ENCODE measurements at regions not wholly inside any gene's neighbourhood (a gene's known extent, or its start where the extent isn't known, plus 50 kb on each side); places are given as distances from the start of the nearest gene placed in this dataset.

- H3K4me1 Mint-ChIP-seq (ENCODE audit: low read depth): no peaks in the 10 kb centered on the region
- no peaks in the 10 kb centered on the region for H3K36me3 Mint-ChIP-seq (ENCODE audit: insufficient read depth)
- no peak overlapping the region for H3K4me3 Mint-ChIP-seq
- H3K27me3 Mint-ChIP-seq (ENCODE audit: low read depth): peaks cover 16% of the 10 kb centered on the region
- no peaks in the 10 kb centered on the region for H3K9me3 Mint-ChIP-seq
- no peak for DNase-seq
- no peak for ATAC-seq
These were observed 434.2 kb upstream of the TPM1 start for GRCh38 chr15:62608369-62608768.

- Mint-ChIP-seq H3K36me3 (ENCODE audit: insufficient read depth) (no peaks in the 10 kb centered on the region), H3K9me3 (no peaks in the 10 kb centered on the region), H3K27me3 (ENCODE audit: low read depth) (peaks cover 16% of the 10 kb centered on the region), H3K4me1 (ENCODE audit: low read depth) (no peaks in the 10 kb centered on the region), H3K4me3 (no peak overlapping the region)
- DNase-seq (no peak), ATAC-seq (no peak)
These were observed 432.2 kb upstream of the TPM1 start for GRCh38 chr15:62610265-62610869.

- no peak overlapping the region for H3K4me3 Mint-ChIP-seq
- ATAC-seq (no peak), DNase-seq (no peak)
- peaks cover 16% of the 10 kb centered on the region for H3K27me3 Mint-ChIP-seq (ENCODE audit: low read depth)
- H3K36me3 Mint-ChIP-seq (ENCODE audit: insufficient read depth): no peaks in the 10 kb centered on the region
- H3K9me3 Mint-ChIP-seq: no peaks in the 10 kb centered on the region
- no peaks in the 10 kb centered on the region for H3K4me1 Mint-ChIP-seq (ENCODE audit: low read depth)
These were observed 431.5 kb upstream of the TPM1 start for GRCh38 chr15:62611002-62611401.

- H3K9me3 Mint-ChIP-seq: no peaks in the 10 kb centered on the region
- DNase-seq (no peak), ATAC-seq (no peak)
- H3K4me3 Mint-ChIP-seq: no peak overlapping the region
- no peaks in the 10 kb centered on the region for H3K4me1 Mint-ChIP-seq (ENCODE audit: low read depth)
- no peaks in the 10 kb centered on the region for H3K36me3 Mint-ChIP-seq (ENCODE audit: insufficient read depth)
- peaks cover 16% of the 10 kb centered on the region for H3K27me3 Mint-ChIP-seq (ENCODE audit: low read depth)
These were observed 430.3 kb upstream of the TPM1 start for GRCh38 chr15:62612183-62612733.

GRCh38 chr15:62612771-62613170 lies 429.8 kb upstream of the TPM1 start:
- no peak for ATAC-seq
- Mint-ChIP-seq H3K27me3 (ENCODE audit: low read depth) (peaks cover 16% of the 10 kb centered on the region), H3K4me3 (no peak overlapping the region), H3K4me1 (ENCODE audit: low read depth) (no peaks in the 10 kb centered on the region), H3K36me3 (ENCODE audit: insufficient read depth) (no peaks in the 10 kb centered on the region), H3K9me3 (no peaks in the 10 kb centered on the region)
- no peak for DNase-seq

- peaks cover 4% of the 10 kb centered on the region for H3K27me3 Mint-ChIP-seq (ENCODE audit: low read depth)
- H3K36me3 Mint-ChIP-seq (ENCODE audit: insufficient read depth): no peaks in the 10 kb centered on the region
- no peak for ATAC-seq
- no peaks in the 10 kb centered on the region for H3K9me3 Mint-ChIP-seq
- DNase-seq: no peak
- H3K4me1 Mint-ChIP-seq (ENCODE audit: low read depth): no peaks in the 10 kb centered on the region
- no peak overlapping the region for H3K4me3 Mint-ChIP-seq
These were observed 425.8 kb upstream of the TPM1 start for GRCh38 chr15:62616746-62617145.

- DNase-seq (no peak), ATAC-seq (no peak)
- no peaks in the 10 kb centered on the region for H3K4me1 Mint-ChIP-seq (ENCODE audit: low read depth)
- no peak overlapping the region for H3K4me3 Mint-ChIP-seq
- H3K27me3 Mint-ChIP-seq (ENCODE audit: low read depth): peaks cover 3% of the 10 kb centered on the region
- H3K9me3 Mint-ChIP-seq: no peaks in the 10 kb centered on the region
- no peaks in the 10 kb centered on the region for H3K36me3 Mint-ChIP-seq (ENCODE audit: insufficient read depth)
These were observed 424.8 kb upstream of the TPM1 start for GRCh38 chr15:62617741-62618140.

- Mint-ChIP-seq H3K27me3 (ENCODE audit: low read depth) (peaks cover 6% of the 10 kb centered on the region), H3K9me3 (no peaks in the 10 kb centered on the region), H3K4me3 (no peak overlapping the region), H3K4me1 (ENCODE audit: low read depth) (no peaks in the 10 kb centered on the region), H3K36me3 (ENCODE audit: insufficient read depth) (no peaks in the 10 kb centered on the region)
- DNase-seq (no peak), ATAC-seq (no peak)
These were observed 424.1 kb upstream of the TPM1 start for GRCh38 chr15:62618432-62618831.

- ATAC-seq (no peak), DNase-seq (no peak)
- no peak overlapping the region for H3K4me3 Mint-ChIP-seq
- H3K9me3 Mint-ChIP-seq: no peaks in the 10 kb centered on the region
- no peaks in the 10 kb centered on the region for H3K4me1 Mint-ChIP-seq (ENCODE audit: low read depth)
- H3K36me3 Mint-ChIP-seq (ENCODE audit: insufficient read depth): no peaks in the 10 kb centered on the region
- peaks cover 6% of the 10 kb centered on the region for H3K27me3 Mint-ChIP-seq (ENCODE audit: low read depth)
These were observed 423.6 kb upstream of the TPM1 start for GRCh38 chr15:62618846-62619504.

GRCh38 chr15:62619526-62619925 lies 423.0 kb upstream of the TPM1 start:
- Mint-ChIP-seq H3K4me1 (ENCODE audit: low read depth) (no peaks in the 10 kb centered on the region), H3K9me3 (no peaks in the 10 kb centered on the region), H3K36me3 (ENCODE audit: insufficient read depth) (no peaks in the 10 kb centered on the region), H3K4me3 (no peak overlapping the region), H3K27me3 (ENCODE audit: low read depth) (peaks cover 6% of the 10 kb centered on the region)
- DNase-seq (no peak), ATAC-seq (no peak)

- no peak for ATAC-seq
- H3K27me3 Mint-ChIP-seq (ENCODE audit: low read depth): peaks cover 6% of the 10 kb centered on the region
- no peaks in the 10 kb centered on the region for H3K9me3 Mint-ChIP-seq
- no peak overlapping the region for H3K4me3 Mint-ChIP-seq
- DNase-seq: no peak
- no peaks in the 10 kb centered on the region for H3K36me3 Mint-ChIP-seq (ENCODE audit: insufficient read depth)
- H3K4me1 Mint-ChIP-seq (ENCODE audit: low read depth): peaks cover 6% of the 10 kb centered on the region
These were observed 419.8 kb upstream of the TPM1 start for GRCh38 chr15:62622775-62623174.

- Mint-ChIP-seq H3K9me3 (no peaks in the 10 kb centered on the region), H3K27me3 (ENCODE audit: low read depth) (peaks cover 4% of the 10 kb centered on the region), H3K36me3 (ENCODE audit: insufficient read depth) (no peaks in the 10 kb centered on the region), H3K4me1 (ENCODE audit: low read depth) (peaks cover 6% of the 10 kb centered on the region), H3K4me3 (peak overlapping the region; percentile 25)
- ATAC-seq: peak; percentile 48 to 50
- no peak for DNase-seq
These were observed 417.8 kb upstream of the TPM1 start for GRCh38 chr15:62624547-62625378.

- ATAC-seq (no peak), DNase-seq (no peak)
- H3K36me3 Mint-ChIP-seq (ENCODE audit: insufficient read depth): no peaks in the 10 kb centered on the region
- H3K9me3 Mint-ChIP-seq: no peaks in the 10 kb centered on the region
- peaks cover 4% of the 10 kb centered on the region for H3K27me3 Mint-ChIP-seq (ENCODE audit: low read depth)
- H3K4me3 Mint-ChIP-seq: no peak overlapping the region
- peaks cover 6% of the 10 kb centered on the region for H3K4me1 Mint-ChIP-seq (ENCODE audit: low read depth)
These were observed 417.0 kb upstream of the TPM1 start for GRCh38 chr15:62625429-62626033.

GRCh38 chr15:62626903-62627302 lies 415.6 kb upstream of the TPM1 start:
- Mint-ChIP-seq H3K9me3 (no peaks in the 10 kb centered on the region), H3K4me3 (no peak overlapping the region), H3K27me3 (ENCODE audit: low read depth) (peaks cover 7% of the 10 kb centered on the region), H3K4me1 (ENCODE audit: low read depth) (peaks cover 6% of the 10 kb centered on the region), H3K36me3 (ENCODE audit: insufficient read depth) (no peaks in the 10 kb centered on the region)
- DNase-seq (no peak), ATAC-seq (no peak)

All from activated T-cell treated with anti-CD3 and anti-CD28 coated beads, Interleukin-2, amount 50 U/mL, for 4 hours (primary cell).